Neural progenitor cell (in vitro differentiated cells): ENCODE measurements at regions not wholly inside any gene's neighbourhood (a gene's known extent, or its start where the extent isn't known, plus 50 kb on each side); places are given as distances from the start of the nearest gene placed in this dataset.
"Not testable (repeated sequence)": the region's sequence is repeated elsewhere in the genome, so short reads cannot be mapped to it uniquely, and the experiment has no call there.

ENCODE experiments used
- DNase-seq: peaks from one replicate; pipeline ENCODE4 v3.0.0-alpha.2; 2016; ENCODE audit warnings: low spot score
- H2AFZ ChIP-seq: fragments of 200-600 bp; sonication (generic); replicated peaks from 2 replicates; pipeline ENCODE4 v1.6.1; 2016; ENCODE audit warnings: antibody characterized with exemption
- H3F3A ChIP-seq: fragments of 200-600 bp; sonication (generic); 2 replicates; pipeline ENCODE4 v1.6.1; 2016; ENCODE audit warnings: antibody characterized with exemption, low read depth
- H3K27ac ChIP-seq: fragments of 200-600 bp; sonication (generic); 2 replicates; pipeline ENCODE4 v1.5.1; 2016; ENCODE audit warnings: mild to moderate bottlenecking
- H3K27me3 ChIP-seq: fragments of 200-600 bp; sonication (generic); 2 replicates; pipeline ENCODE4 v1.6.1; 2016; ENCODE audit warnings: mild to moderate bottlenecking, moderate library complexity
- H3K36me3 ChIP-seq: fragments of 200-600 bp; sonication (generic); 2 replicates; pipeline ENCODE4 v1.5.1; 2016
- H3K4me1 ChIP-seq: fragments of 200-600 bp; sonication (generic); 2 replicates; pipeline ENCODE4 v1.6.1; 2016; ENCODE audit warnings: mixed run types
- H3K4me2 ChIP-seq: fragments of 200-600 bp; sonication (generic); 2 replicates; pipeline ENCODE4 v1.6.1; 2016
- H3K4me3 ChIP-seq: fragments of 200-600 bp; sonication (generic); 2 replicates; pipeline ENCODE4 v1.5.1; 2016
- H3K79me2 ChIP-seq: fragments of 200-600 bp; sonication (generic); 2 replicates; pipeline ENCODE4 v1.6.1; 2016; ENCODE audit warnings: low read depth
- H3K9ac ChIP-seq: fragments of 200-600 bp; sonication (generic); 2 replicates; pipeline ENCODE4 v1.6.1; 2016
- H3K9me3 ChIP-seq: fragments of 200-600 bp; sonication (generic); 2 replicates; pipeline ENCODE4 v1.5.1; 2016; ENCODE audit warnings: low read depth
- H4K20me1 ChIP-seq: fragments of 200-600 bp; sonication (generic); 2 replicates; pipeline ENCODE4 v1.6.1; 2016; ENCODE audit warnings: low read depth
- H3K27ac Mint-ChIP-seq: 3 replicates; pipeline ENCODE4 v1.8.0; 2021; ENCODE audit warnings: mixed read lengths
- H3K27me3 Mint-ChIP-seq: 2 replicates; pipeline ENCODE4 v1.8.0; 2022; ENCODE audit warnings: low read depth, mild to moderate bottlenecking, inconsistent platforms, moderate library complexity, mixed read lengths; ENCODE audit not compliant: insufficient read depth
- H3K36me3 Mint-ChIP-seq: 3 replicates; pipeline ENCODE4 v1.8.0; 2021; ENCODE audit warnings: mixed read lengths
- H3K4me1 Mint-ChIP-seq: 3 replicates; pipeline ENCODE4 v1.8.0; 2021; ENCODE audit warnings: mixed read lengths
- H3K4me3 Mint-ChIP-seq: 3 replicates; pipeline ENCODE4 v1.8.0; 2021; ENCODE audit warnings: mild to moderate bottlenecking, moderate library complexity, mixed read lengths
- H3K9me3 Mint-ChIP-seq: 3 replicates; pipeline ENCODE4 v1.8.0; 2020; ENCODE audit warnings: mixed read lengths
- EZH2 ChIP-seq: fragments of 200-600 bp; sonication (generic); IDR thresholded peaks from 2 replicates; pipeline ENCODE4 v1.6.1; 2017; ENCODE audit warnings: antibody characterized with exemption, mild to moderate bottlenecking, moderate library complexity
- EZH2phosphoT487 ChIP-seq: fragments of 200-600 bp; sonication (generic); IDR thresholded peaks from 2 replicates; pipeline ENCODE4 v1.6.1; 2017; ENCODE audit warnings: antibody characterized with exemption
- TF ChIP-seq, protein P1 (sequence below): fragments of 200-600 bp; sonication (generic); IDR thresholded peaks from 2 replicates; pipeline ENCODE4 v1.5.1; 2017; ENCODE audit warnings: antibody characterized with exemption, mild to moderate bottlenecking

- Histone ChIP-seq H3K9ac (no peak overlapping the region), H3K4me3 (no peak overlapping the region), H3K4me2 (no peak overlapping the region), H3K9me3 (no peaks in the 10 kb centered on the region), H3K27me3 (no peaks in the 10 kb centered on the region), H2AFZ (no peak overlapping the region), H3K79me2 (no peaks in the 10 kb centered on the region), H3K27ac (no peak overlapping the region), H3K4me1 (peaks cover 5% of the 10 kb centered on the region), H3K36me3 (no peaks in the 10 kb centered on the region), H4K20me1 (no peaks in the 10 kb centered on the region), H3F3A (no peaks in the 10 kb centered on the region)
- no peaks in the 10 kb centered on the region for H3K27me3 Mint-ChIP-seq
- no peak overlapping the region for H3K4me3 Mint-ChIP-seq
- DNase-seq, result no peak
- no peaks in the 10 kb centered on the region for H3K9me3 Mint-ChIP-seq
- no peak overlapping the region for H3K27ac Mint-ChIP-seq
- H3K36me3 Mint-ChIP-seq, result no peaks in the 10 kb centered on the region
- H3K4me1 Mint-ChIP-seq, result peaks cover 7% of the 10 kb centered on the region
- TF ChIP-seq, protein P1, sequence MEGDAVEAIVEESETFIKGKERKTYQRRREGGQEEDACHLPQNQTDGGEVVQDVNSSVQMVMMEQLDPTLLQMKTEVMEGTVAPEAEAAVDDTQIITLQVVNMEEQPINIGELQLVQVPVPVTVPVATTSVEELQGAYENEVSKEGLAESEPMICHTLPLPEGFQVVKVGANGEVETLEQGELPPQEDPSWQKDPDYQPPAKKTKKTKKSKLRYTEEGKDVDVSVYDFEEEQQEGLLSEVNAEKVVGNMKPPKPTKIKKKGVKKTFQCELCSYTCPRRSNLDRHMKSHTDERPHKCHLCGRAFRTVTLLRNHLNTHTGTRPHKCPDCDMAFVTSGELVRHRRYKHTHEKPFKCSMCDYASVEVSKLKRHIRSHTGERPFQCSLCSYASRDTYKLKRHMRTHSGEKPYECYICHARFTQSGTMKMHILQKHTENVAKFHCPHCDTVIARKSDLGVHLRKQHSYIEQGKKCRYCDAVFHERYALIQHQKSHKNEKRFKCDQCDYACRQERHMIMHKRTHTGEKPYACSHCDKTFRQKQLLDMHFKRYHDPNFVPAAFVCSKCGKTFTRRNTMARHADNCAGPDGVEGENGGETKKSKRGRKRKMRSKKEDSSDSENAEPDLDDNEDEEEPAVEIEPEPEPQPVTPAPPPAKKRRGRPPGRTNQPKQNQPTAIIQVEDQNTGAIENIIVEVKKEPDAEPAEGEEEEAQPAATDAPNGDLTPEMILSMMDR, result no peak
- TF ChIP-seq EZH2phosphoT487 (no peak), EZH2 (no peak)
Observed at GRCh38 chr6:103715269-103715668, 1144.5 kb downstream of the HACE1 start.

GRCh38 chr6:103709236-103709635 is 1150.5 kb downstream of the HACE1 start:
- not testable (repeated sequence) for DNase-seq, H3K4me2 ChIP-seq, H3K4me1 ChIP-seq, H3K36me3 ChIP-seq, H3K9me3 ChIP-seq, H3K4me3 Mint-ChIP-seq, H3K79me2 ChIP-seq, H4K20me1 ChIP-seq, H3K27me3 Mint-ChIP-seq, H3K27ac Mint-ChIP-seq, H3K4me1 Mint-ChIP-seq, H3K27ac ChIP-seq, H3K9me3 Mint-ChIP-seq, H3F3A ChIP-seq, H2AFZ ChIP-seq, H3K9ac ChIP-seq, H3K4me3 ChIP-seq, H3K27me3 ChIP-seq, H3K36me3 Mint-ChIP-seq

- no peak overlapping the region for H3K27ac ChIP-seq
- no peaks in the 10 kb centered on the region for H3K79me2 ChIP-seq
- H3K9me3 ChIP-seq, result no peaks in the 10 kb centered on the region
- no peaks in the 10 kb centered on the region for H3K36me3 ChIP-seq
- TF ChIP-seq, protein P1, result no peak
- no peak for TF ChIP-seq EZH2phosphoT487
- no peak for TF ChIP-seq EZH2
- Mint-ChIP-seq H3K9me3 (no peaks in the 10 kb centered on the region), H3K4me3 (no peak overlapping the region), H3K36me3 (no peaks in the 10 kb centered on the region), H3K27ac (no peak overlapping the region), H3K4me1 (no peaks in the 10 kb centered on the region), H3K27me3 (no peaks in the 10 kb centered on the region)
- no peaks in the 10 kb centered on the region for H3K4me1 ChIP-seq
- no peak overlapping the region for H2AFZ ChIP-seq
- no peaks in the 10 kb centered on the region for H3F3A ChIP-seq
- H3K27me3 ChIP-seq, result no peaks in the 10 kb centered on the region
- no peak overlapping the region for H3K4me2 ChIP-seq
- no peak overlapping the region for H3K9ac ChIP-seq
- H4K20me1 ChIP-seq, result no peaks in the 10 kb centered on the region
- no peak overlapping the region for H3K4me3 ChIP-seq
- DNase-seq, result no peak
Observed at GRCh38 chr6:103707596-103708325, 1152.0 kb downstream of the HACE1 start.

- Mint-ChIP-seq H3K4me1 (peaks cover 2% of the 10 kb centered on the region), H3K36me3 (no peaks in the 10 kb centered on the region), H3K9me3 (no peaks in the 10 kb centered on the region), H3K27me3 (no peaks in the 10 kb centered on the region), H3K27ac (no peak overlapping the region), H3K4me3 (no peak overlapping the region)
- no peaks in the 10 kb centered on the region for H3K79me2 ChIP-seq
- DNase-seq, result no peak
- TF ChIP-seq EZH2, result no peak
- no peak for TF ChIP-seq EZH2phosphoT487
- TF ChIP-seq, protein P1, result no peak
- H3K9ac ChIP-seq, result no peak overlapping the region
- no peaks in the 10 kb centered on the region for H4K20me1 ChIP-seq
- no peak overlapping the region for H3K4me3 ChIP-seq
- H3K36me3 ChIP-seq, result no peaks in the 10 kb centered on the region
- H3K27ac ChIP-seq, result no peak overlapping the region
- H3K27me3 ChIP-seq, result no peaks in the 10 kb centered on the region
- no peak overlapping the region for H2AFZ ChIP-seq
- H3K4me2 ChIP-seq, result no peak overlapping the region
- H3K4me1 ChIP-seq, result no peaks in the 10 kb centered on the region
- H3K9me3 ChIP-seq, result no peaks in the 10 kb centered on the region
- no peaks in the 10 kb centered on the region for H3F3A ChIP-seq
Observed at GRCh38 chr6:103699769-103700168, 1160.0 kb downstream of the HACE1 start.
